Natural killer cell (primary cell): ENCODE measurements at regions not wholly inside any gene's neighbourhood (a gene's known extent, or its start where the extent isn't known, plus 50 kb on each side); places are given as distances from the start of the nearest gene placed in this dataset.

Source experiments
- ATAC-seq, 3 donors: fragments of 150-1000 bp in 2 of 3; fragments of 200-7000 bp in 1 of 3; cut with Tn5 transposase; 1 replicate in 1 of 3; 2 replicates in 2 of 3; pipeline ENCODE4 v1.10.0; 2021; ENCODE audit warnings: mild to moderate bottlenecking in 2 of 3, moderate library complexity in 2 of 3
- DNase-seq, 2 donors: peaks; one replicate each; pipeline versions ENCODE4 v3.0.0 to v3.0.0-alpha.2; 2013 to 2021; ENCODE audit warnings: mixed read lengths in 1 of 2
- H3K27ac ChIP-seq: one replicate; pipeline ENCODE4 v1.5.1; 2013; ENCODE audit warnings: mild to moderate bottlenecking, low read length
- H3K27me3 ChIP-seq: one replicate; pipeline ENCODE4 v1.6.1; 2013; ENCODE audit warnings: low read length; ENCODE audit not compliant: control insufficient read depth, insufficient read depth
- H3K36me3 ChIP-seq: one replicate; pipeline ENCODE4 v1.6.1; 2013; ENCODE audit warnings: low read length; ENCODE audit not compliant: control insufficient read depth, insufficient read depth
- H3K4me1 ChIP-seq: one replicate; pipeline ENCODE4 v1.6.1; 2013; ENCODE audit warnings: low read length; ENCODE audit not compliant: control insufficient read depth, insufficient read depth
- H3K4me3 ChIP-seq: one replicate; pipeline ENCODE4 v1.5.1; 2013; ENCODE audit warnings: low read length
- H3K9me3 ChIP-seq: one replicate; pipeline ENCODE4 v1.6.1; 2013; ENCODE audit warnings: low read length; ENCODE audit not compliant: control insufficient read depth, insufficient read depth
- H3K27ac Mint-ChIP-seq, 2 donors: one replicate each; pipeline ENCODE4 v1.8.0; 2022; ENCODE audit warnings: mild to moderate bottlenecking in 2 of 2, mixed read lengths in 2 of 2, moderate library complexity in 1 of 2
- H3K27me3 Mint-ChIP-seq, 2 donors: one replicate each; pipeline ENCODE4 v1.8.0; 2022; ENCODE audit warnings: low read depth in 2 of 2, mixed read lengths in 2 of 2
- H3K36me3 Mint-ChIP-seq: one replicate; pipeline ENCODE4 v1.8.0; 2022; ENCODE audit warnings: mixed read lengths
- H3K4me1 Mint-ChIP-seq, 2 donors: one replicate each; pipeline ENCODE4 v1.8.0; 2022; ENCODE audit warnings: mixed read lengths in 2 of 2
- H3K4me3 Mint-ChIP-seq: one replicate; pipeline ENCODE4 v1.8.0; 2022; ENCODE audit warnings: mild to moderate bottlenecking, moderate library complexity, mixed read lengths
- H3K9me3 Mint-ChIP-seq, 2 donors: one replicate each; pipeline ENCODE4 v1.8.0; 2022; ENCODE audit warnings: mixed read lengths in 2 of 2
- WGBS: methylation state at CpG from one replicate; pipeline ENCODE4 v1.1.7; 2013; ENCODE audit warnings: missing lambda C conversion rate; ENCODE audit not compliant: insufficient coverage; 5-methylcytosine and 5-hydroxymethylcytosine counted together
- intact Hi-C: fragments of 100-400 bp; cut with micrococcal nuclease; formaldehyde crosslinking; loops from one replicate; pipeline ENCODE4 v1.14.2; 2022
- TF ChIP-seq, protein P1 (sequence below): fragments of 200-600 bp; IDR thresholded peaks from one replicate; pipeline ENCODE4 v1.8.0; 2022; ENCODE audit warnings: antibody characterized with exemption

DNA sequence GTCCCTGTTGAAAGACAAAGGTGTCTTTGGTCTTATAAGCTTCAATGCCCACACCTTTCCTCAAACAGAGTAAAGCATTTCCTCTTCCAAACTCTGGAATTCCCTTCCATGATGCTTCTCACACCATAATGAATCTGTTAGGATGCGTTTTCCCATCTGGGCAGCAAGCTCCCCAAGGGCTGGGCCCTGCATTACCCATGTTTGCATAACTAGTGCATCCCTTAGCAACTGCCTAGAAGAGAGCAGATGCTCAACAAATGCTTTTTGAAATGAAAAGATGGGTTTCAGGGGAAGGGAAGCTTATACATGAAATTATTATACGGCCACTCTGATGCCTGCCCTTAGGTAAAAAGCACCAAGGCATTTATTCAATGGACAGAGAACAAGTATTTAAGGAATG, 124.5 kb upstream of the CCL2 start:
- no peak overlapping the region for H3K4me3 Mint-ChIP-seq
- Histone ChIP-seq H3K27ac (no peak overlapping the region), H3K27me3 (no peaks in the 10 kb centered on the region), H3K4me1 (no peaks in the 10 kb centered on the region), H3K9me3 (no peaks in the 10 kb centered on the region), H3K4me3 (no peak overlapping the region), H3K36me3 (no peaks in the 10 kb centered on the region)
- H3K36me3 Mint-ChIP-seq: no peaks in the 10 kb centered on the region
- H3K27ac Mint-ChIP-seq: no peak overlapping the region
- peaks cover 2 to 10% of the 10 kb centered on the region in 2 donors for H3K27me3 Mint-ChIP-seq
- no peak for DNase-seq
- 56% methylated on average over 2 of the region's 2 CpGs for WGBS
- TF ChIP-seq, protein P1, sequence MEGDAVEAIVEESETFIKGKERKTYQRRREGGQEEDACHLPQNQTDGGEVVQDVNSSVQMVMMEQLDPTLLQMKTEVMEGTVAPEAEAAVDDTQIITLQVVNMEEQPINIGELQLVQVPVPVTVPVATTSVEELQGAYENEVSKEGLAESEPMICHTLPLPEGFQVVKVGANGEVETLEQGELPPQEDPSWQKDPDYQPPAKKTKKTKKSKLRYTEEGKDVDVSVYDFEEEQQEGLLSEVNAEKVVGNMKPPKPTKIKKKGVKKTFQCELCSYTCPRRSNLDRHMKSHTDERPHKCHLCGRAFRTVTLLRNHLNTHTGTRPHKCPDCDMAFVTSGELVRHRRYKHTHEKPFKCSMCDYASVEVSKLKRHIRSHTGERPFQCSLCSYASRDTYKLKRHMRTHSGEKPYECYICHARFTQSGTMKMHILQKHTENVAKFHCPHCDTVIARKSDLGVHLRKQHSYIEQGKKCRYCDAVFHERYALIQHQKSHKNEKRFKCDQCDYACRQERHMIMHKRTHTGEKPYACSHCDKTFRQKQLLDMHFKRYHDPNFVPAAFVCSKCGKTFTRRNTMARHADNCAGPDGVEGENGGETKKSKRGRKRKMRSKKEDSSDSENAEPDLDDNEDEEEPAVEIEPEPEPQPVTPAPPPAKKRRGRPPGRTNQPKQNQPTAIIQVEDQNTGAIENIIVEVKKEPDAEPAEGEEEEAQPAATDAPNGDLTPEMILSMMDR: no peak
- ATAC-seq: no peak
- intact Hi-C loops: no loop called here
- H3K9me3 Mint-ChIP-seq: no peaks in the 10 kb centered on the region
- H3K4me1 Mint-ChIP-seq: no peaks in the 10 kb centered on the region

DNA sequence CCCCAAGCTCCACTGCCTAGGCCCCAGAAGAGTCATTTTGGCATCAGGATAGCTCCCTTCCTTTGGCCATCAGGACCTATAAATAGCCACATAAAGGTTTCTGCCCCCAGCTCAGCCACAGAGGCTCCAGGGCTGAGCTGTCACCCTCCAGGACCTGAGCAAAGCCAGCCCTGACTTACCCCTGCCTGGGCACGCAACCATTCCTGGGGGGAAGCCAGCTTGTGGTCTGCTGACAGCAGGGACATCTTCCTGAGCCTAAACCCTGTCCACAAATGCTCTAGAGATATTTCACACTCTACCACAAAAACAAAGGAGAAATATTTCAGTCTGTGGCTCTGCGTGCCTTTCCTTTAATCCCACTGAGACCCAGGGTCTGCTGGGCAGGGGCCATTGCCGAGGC, 123.7 kb upstream of the CCL2 start:
- intact Hi-C loops: no loop called here
- DNase-seq (no peak), ATAC-seq (no peak)
- no peak overlapping the region for H3K4me3 Mint-ChIP-seq
- no peaks in the 10 kb centered on the region for H3K36me3 Mint-ChIP-seq
- no peaks in the 10 kb centered on the region for H3K4me1 Mint-ChIP-seq
- H3K4me1 ChIP-seq: no peaks in the 10 kb centered on the region
- H3K4me3 ChIP-seq: no peak overlapping the region
- no peak overlapping the region for H3K27ac Mint-ChIP-seq
- H3K27me3 Mint-ChIP-seq: peaks cover 0 to 10% of the 10 kb centered on the region in 2 donors
- 78% methylated on average over 3 of the region's 3 CpGs for WGBS
- no peaks in the 10 kb centered on the region for H3K9me3 Mint-ChIP-seq
- no peaks in the 10 kb centered on the region for H3K27me3 ChIP-seq
- H3K9me3 ChIP-seq: no peaks in the 10 kb centered on the region
- TF ChIP-seq, protein P1: no peak
- H3K27ac ChIP-seq: no peak overlapping the region
- no peaks in the 10 kb centered on the region for H3K36me3 ChIP-seq

DNA sequence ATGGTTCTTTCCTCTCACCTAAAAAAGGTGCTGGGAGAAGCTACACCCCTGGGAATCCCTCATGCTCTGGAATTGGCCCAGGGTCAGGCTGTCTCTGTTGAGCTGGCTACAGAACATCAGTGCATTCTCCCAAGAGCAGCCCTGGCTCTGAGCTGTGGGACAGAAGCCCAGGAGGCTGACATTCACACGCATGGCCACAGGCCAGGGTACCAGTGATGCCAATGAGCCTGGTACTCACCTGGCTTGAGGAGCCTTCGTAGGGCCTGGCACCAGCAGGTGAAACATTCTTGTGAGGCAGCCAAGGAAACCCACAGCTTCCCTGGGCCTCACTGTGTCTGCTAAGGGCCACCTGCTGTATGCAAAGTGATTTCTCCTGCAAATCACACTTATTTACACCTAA, 121.7 kb upstream of the CCL2 start:
- peaks cover under 1 to 8% of the 10 kb centered on the region in 2 donors for H3K27me3 Mint-ChIP-seq
- TF ChIP-seq, protein P1: no peak
- 77% methylated on average over 2 of the region's 2 CpGs for WGBS

DNA sequence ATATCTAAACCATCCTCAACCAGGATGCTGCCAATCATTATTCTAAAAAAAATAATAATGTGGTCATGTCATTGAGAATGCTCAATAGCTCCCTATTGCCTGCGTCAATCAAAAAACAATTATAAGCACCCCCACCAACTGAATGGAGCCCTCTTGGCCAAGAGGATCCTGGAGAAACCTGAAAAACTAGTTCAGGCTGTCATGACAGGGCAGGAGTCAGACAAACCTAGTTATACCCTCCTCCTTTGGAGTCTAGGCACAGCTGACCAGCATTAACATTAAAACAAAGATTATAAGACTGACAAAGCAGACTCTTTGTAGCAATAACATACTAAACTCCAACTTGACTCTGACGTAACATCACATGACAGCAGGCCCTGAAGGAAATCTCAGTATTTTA, 119.2 kb upstream of the CCL2 start:
- Histone ChIP-seq H3K9me3 (no peaks in the 10 kb centered on the region), H3K4me3 (no peak overlapping the region), H3K27ac (no peak overlapping the region), H3K36me3 (no peaks in the 10 kb centered on the region), H3K27me3 (no peaks in the 10 kb centered on the region), H3K4me1 (no peaks in the 10 kb centered on the region)
- Mint-ChIP-seq H3K4me1 (no peaks in the 10 kb centered on the region), H3K4me3 (no peak overlapping the region), H3K27ac (no peak overlapping the region), H3K9me3 (no peaks in the 10 kb centered on the region), H3K36me3 (no peaks in the 10 kb centered on the region), H3K27me3 (peaks cover 23 to 25% of the 10 kb centered on the region in 2 donors)
- intact Hi-C loops: no loop called here
- TF ChIP-seq, protein P1: no peak
- 42% methylated on average over 2 of the region's 2 CpGs for WGBS
- DNase-seq: no peak
- ATAC-seq: no peak

More for the DNA sequence above, 121.7 kb upstream of the CCL2 start:
- Mint-ChIP-seq H3K27ac (no peak overlapping the region), H3K4me1 (no peaks in the 10 kb centered on the region), H3K36me3 (no peaks in the 10 kb centered on the region), H3K4me3 (no peak overlapping the region), H3K9me3 (no peaks in the 10 kb centered on the region)
- no peaks in the 10 kb centered on the region for H3K27me3 ChIP-seq
- intact Hi-C loops: no loop called here
- no peaks in the 10 kb centered on the region for H3K4me1 ChIP-seq
- H3K27ac ChIP-seq: no peak overlapping the region
- H3K9me3 ChIP-seq: no peaks in the 10 kb centered on the region
- no peaks in the 10 kb centered on the region for H3K36me3 ChIP-seq
- ATAC-seq: no peak
- DNase-seq: no peak
- H3K4me3 ChIP-seq: no peak overlapping the region
